Neuronal stem cell (in vitro differentiated cells): ENCODE measurements at regions not wholly inside any gene's neighbourhood (a gene's known extent, or its start where the extent isn't known, plus 50 kb on each side); places are given as distances from the start of the nearest gene placed in this dataset.
A peak's percentile ranks its signal among the peaks of the same experiment; 100 is the strongest.

Experiments used
- DNase-seq: peaks from one replicate; pipeline ENCODE4 v3.0.0-alpha.2; 2013; ENCODE audit warnings: low spot score
- H2AFZ ChIP-seq: one replicate; pipeline ENCODE4 v1.6.1; 2013; ENCODE audit warnings: mild to moderate bottlenecking, low read length, inconsistent platforms
- H2AK5ac ChIP-seq: 2 replicates; pipeline ENCODE4 v1.6.1; 2013; ENCODE audit warnings: low read depth, mild to moderate bottlenecking, inconsistent platforms, low read length, moderate library complexity, mixed read lengths
- H2BK120ac ChIP-seq: 2 replicates; pipeline ENCODE4 v1.6.1; 2013; ENCODE audit warnings: low read depth, mild to moderate bottlenecking, inconsistent platforms, low read length, moderate library complexity, mixed read lengths
- H2BK12ac ChIP-seq: one replicate; pipeline ENCODE4 v1.6.1; 2013; ENCODE audit warnings: low read length, inconsistent platforms
- H2BK15ac ChIP-seq: 2 replicates; pipeline ENCODE4 v1.6.1; 2013; ENCODE audit warnings: mild to moderate bottlenecking, low read length, inconsistent platforms, mixed read lengths
- H2BK5ac ChIP-seq: one replicate; pipeline ENCODE4 v1.6.1; 2013; ENCODE audit warnings: inconsistent platforms, mild to moderate bottlenecking, low read length, moderate library complexity
- H3K14ac ChIP-seq: one replicate; pipeline ENCODE4 v1.6.1; 2013; ENCODE audit warnings: low read length, inconsistent platforms
- H3K18ac ChIP-seq: 2 replicates; pipeline ENCODE4 v1.6.1; 2013; ENCODE audit warnings: low read length, inconsistent platforms
- H3K23ac ChIP-seq: 2 replicates; pipeline ENCODE4 v1.6.1; 2013; ENCODE audit warnings: low read depth, mild to moderate bottlenecking, mixed read lengths, low read length, inconsistent platforms; ENCODE audit not compliant: poor library complexity
- H3K27ac ChIP-seq: replicated peaks from 3 replicates; pipeline ENCODE4 v1.5.1; 2013; ENCODE audit warnings: low read length, inconsistent platforms
- H3K27me3 ChIP-seq, 3 experiments: 2 replicates each; pipeline ENCODE4 v1.6.1; 2013; ENCODE audit warnings: low read length in 3 of 3, mild to moderate bottlenecking in 2 of 3, inconsistent platforms in 1 of 3, low read depth in 1 of 3, mixed read lengths in 1 of 3, moderate library complexity in 1 of 3; ENCODE audit not compliant: control insufficient read depth in 3 of 3, insufficient read depth in 3 of 3
- H3K36me3 ChIP-seq, 2 donors: replicated peaks in 1 of 2; 2 replicates each; pipeline ENCODE4 v1.6.1; 2013; ENCODE audit warnings: low read length in 2 of 2; ENCODE audit not compliant: control insufficient read depth in 2 of 2, insufficient read depth in 2 of 2
- H3K4ac ChIP-seq: 2 replicates; pipeline ENCODE4 v1.6.1; 2013; ENCODE audit warnings: inconsistent platforms, mild to moderate bottlenecking, low read length, moderate library complexity
- H3K4me1 ChIP-seq, 2 donors: 1 replicate in 1 of 2; 2 replicates in 1 of 2; pipeline ENCODE4 v1.6.1; 2013; ENCODE audit warnings: low read length in 2 of 2, low read depth in 1 of 2; ENCODE audit not compliant: control insufficient read depth in 2 of 2, insufficient read depth in 1 of 2
- H3K4me2 ChIP-seq: one replicate; pipeline ENCODE4 v1.6.1; 2013; ENCODE audit warnings: mild to moderate bottlenecking, low read length, inconsistent platforms; ENCODE audit not compliant: insufficient read depth, poor library complexity, severe bottlenecking
- H3K4me3 ChIP-seq, 2 donors: 2 replicates each; pipeline ENCODE4 v1.5.1; 2013; ENCODE audit warnings: low read length in 2 of 2, mild to moderate bottlenecking in 2 of 2, inconsistent platforms in 1 of 2, moderate library complexity in 1 of 2
- H3K79me1 ChIP-seq: one replicate; pipeline ENCODE4 v1.6.1; 2013; ENCODE audit warnings: low read depth, mild to moderate bottlenecking, inconsistent platforms, low read length, moderate library complexity
- H3K9ac ChIP-seq: one replicate; pipeline ENCODE4 v1.6.1; 2013; ENCODE audit warnings: mild to moderate bottlenecking, low read depth, low read length, inconsistent platforms; ENCODE audit not compliant: poor library complexity
- H3K9me3 ChIP-seq, 2 donors: replicated peaks in 1 of 2; 2 replicates each; pipeline versions ENCODE3 to v1.6.1; 2013; ENCODE audit warnings: low read length in 2 of 2, mild to moderate bottlenecking in 2 of 2, inconsistent platforms in 1 of 2, low read depth in 1 of 2, mixed read lengths in 1 of 2, moderate library complexity in 1 of 2; ENCODE audit not compliant: control insufficient read depth in 2 of 2, insufficient read depth in 1 of 2
- H4K8ac ChIP-seq: one replicate; pipeline ENCODE4 v1.6.1; 2013; ENCODE audit warnings: low read depth, mild to moderate bottlenecking, inconsistent platforms, low read length, moderate library complexity
- H4K91ac ChIP-seq: one replicate; pipeline ENCODE4 v1.6.1; 2013; ENCODE audit warnings: low read length, low read depth, mild to moderate bottlenecking, inconsistent platforms; ENCODE audit not compliant: poor library complexity
- WGBS, 2 donors: extraction: QIAGEN DNeasy Blood & Tissue Kit; methylation state at CpG; one replicate each; pipeline ENCODE4 v1.1.7; 2013; ENCODE audit warnings: missing lambda C conversion rate in 2 of 2, mixed read lengths in 1 of 2; ENCODE audit not compliant: insufficient read length in 2 of 2, insufficient replicate concordance in 1 of 2; ENCODE audit errors: extremely low coverage in 2 of 2; 5-methylcytosine and 5-hydroxymethylcytosine counted together

- Histone ChIP-seq H2AK5ac (no peak overlapping the region), H3K27ac (peak overlapping the region; percentile 49), H2BK5ac (peak overlapping the region; percentile 93), H3K18ac (peak overlapping the region; percentile 80), H3K4me3 (no peak overlapping the region), H3K79me1 (no peaks in the 10 kb centered on the region), H3K9me3 (peaks cover 0 to 2% of the 10 kb centered on the region in 2 donors), H4K8ac (peak overlapping the region; percentile 45), H2BK12ac (peak overlapping the region; percentile 44), H3K4ac (no peak overlapping the region), H4K91ac (peak overlapping the region; percentile 56), H3K23ac (no peak overlapping the region), H2BK120ac (no peak overlapping the region), H3K4me2 (no peak overlapping the region), H3K36me3 (no peaks in the 10 kb centered on the region), H3K9ac (peak overlapping the region; percentile 18), H3K27me3 (peaks cover 0 to 3% (median 0%) of the 10 kb centered on the region in 3 experiments), H2AFZ (peak overlapping the region; percentile 95), H2BK15ac (peak overlapping the region; percentile 30), H3K4me1 (peaks cover 10 to 12% of the 10 kb centered on the region in 2 donors), H3K14ac (no peak overlapping the region)
- DNase-seq, result peak; percentile 38
- WGBS, 2 donors, result no CpG with 5 or more reads among the region's 16 CpGs
Measured at GRCh38 chr19:30132343-30133075, 190.5 kb downstream of the URI1 start.

GRCh38 chr19:30133803-30134202 is 191.8 kb downstream of the URI1 start:
- H4K8ac ChIP-seq, result no peak overlapping the region
- no peaks in the 10 kb centered on the region for H3K36me3 ChIP-seq
- H3K9me3 ChIP-seq, result peaks cover 0 to 2% of the 10 kb centered on the region in 2 donors
- H2BK120ac ChIP-seq, result no peak overlapping the region
- H3K14ac ChIP-seq, result peak overlapping the region; percentile 17
- H2BK12ac ChIP-seq, result no peak overlapping the region
- H2AFZ ChIP-seq, result no peak overlapping the region
- WGBS, 2 donors, result no CpG with 5 or more reads among the region's 2 CpGs
- peaks cover 10 to 12% of the 10 kb centered on the region in 2 donors for H3K4me1 ChIP-seq
- peak overlapping the region; percentile 72 for H3K9ac ChIP-seq
- H2BK5ac ChIP-seq, result no peak overlapping the region
- H3K18ac ChIP-seq, result peak overlapping the region; percentile 72
- no peak for DNase-seq
- peak overlapping the region; percentile 54 for H2BK15ac ChIP-seq
- H3K27ac ChIP-seq, result no peak overlapping the region
- H4K91ac ChIP-seq, result no peak overlapping the region
- H3K4me2 ChIP-seq, result no peak overlapping the region
- peak overlapping the region; percentile 81 for H2AK5ac ChIP-seq
- no peak overlapping the region for H3K4ac ChIP-seq
- no peaks in the 10 kb centered on the region for H3K79me1 ChIP-seq
- H3K23ac ChIP-seq, result peak overlapping the region; percentile 26
- H3K27me3 ChIP-seq, result peaks cover 0 to 12% (median 0%) of the 10 kb centered on the region in 3 experiments
- H3K4me3 ChIP-seq, result no peak overlapping the region

DNA sequence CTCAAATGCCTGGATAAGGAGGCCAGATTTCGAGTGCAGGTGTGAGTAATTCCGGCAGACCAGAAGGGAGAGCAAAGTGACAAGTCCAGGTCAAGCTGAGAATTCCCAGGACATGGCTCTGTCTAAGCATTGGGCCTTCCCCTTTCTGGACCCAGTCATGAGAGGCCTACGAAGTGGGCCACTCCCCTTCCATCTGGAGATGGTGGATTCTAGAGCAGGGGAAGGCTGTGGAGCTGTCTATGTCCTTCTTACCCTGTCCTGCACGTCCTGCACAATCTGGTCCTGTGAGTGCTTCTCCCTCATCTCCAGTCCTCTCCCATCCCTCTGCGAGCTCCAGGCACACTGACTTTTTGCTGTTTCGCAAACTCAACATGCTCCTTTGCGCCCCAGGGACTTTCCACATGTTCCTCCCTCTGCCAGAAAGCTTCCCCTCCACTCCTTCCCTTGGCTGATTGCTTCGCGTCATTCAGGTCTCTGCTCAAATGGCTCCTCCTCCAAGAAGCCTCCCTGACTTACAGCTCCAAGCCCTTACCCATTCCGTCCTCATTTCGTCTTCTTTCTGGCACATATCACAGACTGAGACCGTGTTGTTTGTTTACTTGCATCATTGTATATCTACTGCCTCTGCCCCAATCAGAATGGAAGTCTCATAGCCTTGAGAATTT is 193.2 kb downstream of the URI1 start:
- no peaks in the 10 kb centered on the region for H3K79me1 ChIP-seq

GRCh38 chr19:30135797-30136196 is 193.8 kb downstream of the URI1 start:
- no peak overlapping the region for H3K4me3 ChIP-seq
- no peak overlapping the region for H4K91ac ChIP-seq
- H3K27me3 ChIP-seq, result peaks cover 0 to 12% (median 0%) of the 10 kb centered on the region in 3 experiments
- no peak overlapping the region for H2AK5ac ChIP-seq
- no CpG with 5 or more reads among the region's 4 CpGs for WGBS, 2 donors
- DNase-seq, result no peak
- H3K4me1 ChIP-seq, result peaks cover 10 to 12% of the 10 kb centered on the region in 2 donors
- no peak overlapping the region for H2BK5ac ChIP-seq
- no peak overlapping the region for H3K27ac ChIP-seq
- no peak overlapping the region for H2AFZ ChIP-seq
- no peak overlapping the region for H4K8ac ChIP-seq
- H3K9me3 ChIP-seq, result no peaks in the 10 kb centered on the region
- H3K18ac ChIP-seq, result no peak overlapping the region
- no peak overlapping the region for H2BK15ac ChIP-seq
- no peak overlapping the region for H3K4me2 ChIP-seq
- H3K9ac ChIP-seq, result no peak overlapping the region
- no peaks in the 10 kb centered on the region for H3K79me1 ChIP-seq
- H3K36me3 ChIP-seq, result no peaks in the 10 kb centered on the region
- no peak overlapping the region for H3K4ac ChIP-seq
- no peak overlapping the region for H3K23ac ChIP-seq
- H2BK12ac ChIP-seq, result no peak overlapping the region
- H2BK120ac ChIP-seq, result no peak overlapping the region
- H3K14ac ChIP-seq, result no peak overlapping the region

More for the DNA sequence above, 193.2 kb downstream of the URI1 start:
- Histone ChIP-seq H3K9ac (no peak overlapping the region), H2BK12ac (no peak overlapping the region), H3K4ac (no peak overlapping the region), H3K36me3 (no peaks in the 10 kb centered on the region), H3K4me2 (no peak overlapping the region), H3K18ac (no peak overlapping the region), H2BK5ac (peak overlapping the region; percentile 29), H3K4me3 (no peak overlapping the region), H3K14ac (no peak overlapping the region), H2BK120ac (peak overlapping the region; percentile 72), H3K27me3 (peaks cover 0 to 12% (median 0%) of the 10 kb centered on the region in 3 experiments), H4K91ac (no peak overlapping the region), H4K8ac (no peak overlapping the region), H3K9me3 (no peaks in the 10 kb centered on the region), H3K4me1 (peaks cover 10 to 12% of the 10 kb centered on the region in 2 donors), H2AFZ (no peak overlapping the region), H2AK5ac (peak overlapping the region; percentile 58), H2BK15ac (peak overlapping the region; percentile 45), H3K23ac (peak overlapping the region; percentile 18), H3K27ac (no peak overlapping the region)
- no peak for DNase-seq
- WGBS, 2 donors, result no CpG with 5 or more reads among the region's 12 CpGs
